Mammary epithelial cell (primary cell): ENCODE measurements at regions not wholly inside any gene's neighbourhood (a gene's known extent, or its start where the extent isn't known, plus 50 kb on each side); places are given as distances from the start of the nearest gene placed in this dataset.

ENCODE experiments used
- CTCF ChIP-seq, 2 donors: IDR thresholded peaks in 1 of 2; conservative IDR thresholded peaks in 1 of 2; 2 replicates each; pipeline ENCODE4 v1.5.1; 2011 to 2012; ENCODE audit warnings: inconsistent platforms in 2 of 2, low read length in 2 of 2, mild to moderate bottlenecking in 2 of 2, control low read depth in 1 of 2, low read depth in 1 of 2; ENCODE audit not compliant: insufficient read depth in 1 of 2; ENCODE audit errors: extremely low read depth in 1 of 2
- EZH2 ChIP-seq: IDR thresholded peaks from 2 replicates; pipeline ENCODE4 v1.6.1; 2012; ENCODE audit warnings: low read length, inconsistent platforms, borderline replicate concordance

DNA sequence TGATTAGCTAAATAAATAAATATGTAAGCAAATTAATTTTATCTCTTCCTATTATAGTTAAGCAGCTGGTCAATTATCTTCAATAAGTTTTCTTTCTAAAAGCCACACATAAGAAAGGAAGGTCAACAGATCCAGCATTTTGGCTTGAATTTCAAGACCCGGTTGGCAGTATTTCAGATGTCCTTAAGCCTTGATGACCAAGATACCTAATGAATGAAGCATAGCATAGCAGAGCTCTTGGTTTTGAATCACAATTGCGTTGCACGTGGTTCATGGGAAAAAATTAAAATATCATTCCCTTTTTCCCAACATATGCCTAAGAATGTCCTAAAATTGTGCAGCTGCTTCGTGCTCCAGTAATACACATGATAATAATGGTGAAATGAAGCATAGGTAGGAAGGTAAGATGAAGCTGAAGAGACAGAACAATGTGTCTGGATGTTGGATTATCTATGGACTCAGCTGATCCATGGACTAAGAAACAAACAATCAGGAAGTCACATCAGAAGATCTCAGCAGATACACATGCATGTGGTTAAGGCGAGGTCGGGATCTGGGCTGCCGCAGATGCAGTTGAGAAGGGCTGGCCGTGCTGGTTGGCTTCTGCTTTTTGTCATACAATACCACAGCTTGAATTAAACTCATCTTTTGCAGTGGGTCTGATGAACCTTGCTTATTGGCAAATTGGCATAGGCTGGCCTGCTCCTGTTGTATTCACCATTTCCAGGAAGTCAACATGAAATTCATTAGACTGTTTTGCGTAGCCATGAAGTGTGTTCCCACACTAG is 284.9 kb upstream of the RUNX1 start:
- no peak for TF ChIP-seq CTCF (conservative IDR thresholded peaks at IDR 0.05 in 1 of 2, IDR thresholded peaks at IDR 0.05 in 1 of 2; ENCODE audit: extremely low read depth in 1 of 2, insufficient read depth in 1 of 2, low read depth in 1 of 2, low read length in 2 of 2)
- no peak for TF ChIP-seq EZH2
